SH-SY5Y (cell line): ENCODE measurements at regions not wholly inside any gene's neighbourhood (a gene's known extent, or its start where the extent isn't known, plus 50 kb on each side); places are given as distances from the start of the nearest gene placed in this dataset.

Source experiments
- GATA2 ChIP-seq: IDR thresholded peaks from 2 replicates; pipeline ENCODE4 v1.6.1; 2011; ENCODE audit warnings: mild to moderate bottlenecking, low read depth, low read length
- GATA3 ChIP-seq: IDR thresholded peaks from 2 replicates; pipeline ENCODE4 v1.6.1; 2011; ENCODE audit warnings: low read depth, mild to moderate bottlenecking, low read length, moderate library complexity

DNA sequence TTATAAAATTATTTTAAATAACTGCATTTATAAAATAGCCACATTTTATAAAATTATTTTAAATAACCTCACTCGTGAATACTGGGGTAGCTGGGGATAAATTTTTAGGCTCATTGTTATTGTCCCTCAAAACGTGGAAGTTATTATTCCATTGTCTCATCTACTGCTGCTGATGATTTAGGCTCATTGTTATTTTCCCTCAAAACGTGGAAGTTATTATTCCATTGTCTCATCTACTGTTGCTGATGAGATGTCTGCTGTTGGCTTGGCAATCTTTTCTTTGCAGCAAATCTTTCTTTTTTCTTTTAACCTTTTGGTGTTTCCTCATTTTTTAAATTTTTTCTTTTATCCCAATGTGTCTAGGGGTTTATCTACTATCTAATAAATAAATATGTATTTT, 182.6 kb upstream of the PZP start:
- no peak for TF ChIP-seq GATA2
- TF ChIP-seq GATA3 = no peak
